ENCODE measurements at regions not wholly inside any gene's neighbourhood (a gene's known extent, or its start where the extent isn't known, plus 50 kb on each side); places are given as distances from the start of the nearest gene placed in this dataset.

DNA sequence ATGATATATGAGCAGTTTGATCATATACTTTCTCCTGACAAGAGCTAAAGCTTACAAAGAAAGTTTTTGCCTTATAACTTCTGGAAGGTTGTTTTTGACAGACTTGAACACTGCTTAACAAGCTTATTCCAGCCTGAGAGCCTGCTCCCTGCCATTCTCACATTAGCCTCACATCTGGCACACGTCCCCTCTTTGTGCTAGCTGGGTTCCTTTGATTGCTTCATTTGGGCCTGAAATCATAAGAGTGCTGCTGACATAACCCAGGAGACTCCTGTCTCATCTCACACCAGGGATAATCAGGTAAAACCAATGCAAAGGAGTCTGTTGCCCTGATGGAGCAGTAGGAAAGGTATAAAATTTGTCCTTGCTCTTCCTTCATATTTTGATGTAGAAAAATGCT, 1411.7 kb upstream of the B3GALT2 start:
- intact Hi-C loops (cut with DNase I): no loop called here
- WGBS, 2 donors: 40 to 52% methylated on average over 1 of the region's 1 CpG
- Histone ChIP-seq H3K9me3 (no peaks in the 10 kb centered on the region), H3K27ac (no peak overlapping the region), H3K4me1 (no peaks in the 10 kb centered on the region), H3K36me3 (no peaks in the 10 kb centered on the region), H3K4me3 (replicated peaks in 1 of 3) (no peak overlapping the region), H3K27me3 (no peaks in the 10 kb centered on the region)
- DNase-seq: no peak
- TF ChIP-seq POLR2A (IDR thresholded peaks at IDR 0.05): no peak
- TF ChIP-seq, protein P1, sequence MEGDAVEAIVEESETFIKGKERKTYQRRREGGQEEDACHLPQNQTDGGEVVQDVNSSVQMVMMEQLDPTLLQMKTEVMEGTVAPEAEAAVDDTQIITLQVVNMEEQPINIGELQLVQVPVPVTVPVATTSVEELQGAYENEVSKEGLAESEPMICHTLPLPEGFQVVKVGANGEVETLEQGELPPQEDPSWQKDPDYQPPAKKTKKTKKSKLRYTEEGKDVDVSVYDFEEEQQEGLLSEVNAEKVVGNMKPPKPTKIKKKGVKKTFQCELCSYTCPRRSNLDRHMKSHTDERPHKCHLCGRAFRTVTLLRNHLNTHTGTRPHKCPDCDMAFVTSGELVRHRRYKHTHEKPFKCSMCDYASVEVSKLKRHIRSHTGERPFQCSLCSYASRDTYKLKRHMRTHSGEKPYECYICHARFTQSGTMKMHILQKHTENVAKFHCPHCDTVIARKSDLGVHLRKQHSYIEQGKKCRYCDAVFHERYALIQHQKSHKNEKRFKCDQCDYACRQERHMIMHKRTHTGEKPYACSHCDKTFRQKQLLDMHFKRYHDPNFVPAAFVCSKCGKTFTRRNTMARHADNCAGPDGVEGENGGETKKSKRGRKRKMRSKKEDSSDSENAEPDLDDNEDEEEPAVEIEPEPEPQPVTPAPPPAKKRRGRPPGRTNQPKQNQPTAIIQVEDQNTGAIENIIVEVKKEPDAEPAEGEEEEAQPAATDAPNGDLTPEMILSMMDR (IDR thresholded peaks at IDR 0.05): no peak

DNA sequence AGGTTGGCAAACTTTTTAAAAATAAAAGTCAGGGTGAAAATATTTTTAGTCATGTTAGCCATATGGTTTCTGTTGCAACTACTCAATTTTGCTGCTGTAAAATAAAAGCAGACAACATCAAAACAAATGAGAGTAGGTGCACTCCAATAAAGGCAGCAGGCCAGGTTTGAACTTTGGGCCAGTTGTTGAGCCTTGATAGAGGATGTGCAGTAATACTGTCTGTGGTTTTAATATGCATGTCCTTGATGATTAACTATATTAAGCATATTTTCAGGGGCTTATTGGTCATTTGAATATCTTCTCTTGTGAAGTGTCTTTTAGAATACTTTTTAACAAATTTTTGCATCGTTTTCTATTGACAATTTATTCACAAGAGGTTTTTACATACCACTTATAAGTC, 1399.9 kb upstream of the B3GALT2 start:
- Histone ChIP-seq H3K4me3 (replicated peaks in 1 of 3) (no peak overlapping the region), H3K27ac (no peak overlapping the region), H3K36me3 (no peaks in the 10 kb centered on the region), H3K9me3 (no peaks in the 10 kb centered on the region), H3K27me3 (no peaks in the 10 kb centered on the region), H3K4me1 (no peaks in the 10 kb centered on the region)
- DNase-seq: no peak
- TF ChIP-seq, protein P1 (IDR thresholded peaks at IDR 0.05): no peak
- no peak for TF ChIP-seq POLR2A (IDR thresholded peaks at IDR 0.05)
- WGBS, 2 donors: 77% methylated on average over 1 of the region's 1 CpG
- intact Hi-C loops (cut with DNase I): no loop called here

DNA sequence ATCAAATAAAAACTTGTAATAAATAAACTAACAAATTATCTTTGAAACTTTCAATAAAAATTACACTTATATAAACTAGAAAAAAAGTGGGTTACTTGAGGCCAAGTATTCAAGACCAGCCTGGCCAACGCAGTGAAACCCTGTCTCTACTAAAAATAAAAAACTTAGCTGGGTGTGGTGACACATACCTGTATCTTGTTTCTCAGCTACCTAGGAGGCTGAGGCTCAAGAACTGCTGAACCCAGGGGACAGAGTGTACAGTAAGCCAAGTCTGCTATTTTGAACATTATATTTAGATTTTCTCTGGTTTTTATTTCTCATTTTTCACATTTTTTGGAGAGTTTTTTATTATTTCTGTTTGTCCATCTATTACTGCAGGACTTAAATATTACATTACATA, 1397.6 kb upstream of the B3GALT2 start:
- Histone ChIP-seq H3K27ac (no peak overlapping the region), H3K36me3 (no peaks in the 10 kb centered on the region), H3K9me3 (no peaks in the 10 kb centered on the region), H3K4me3 (replicated peaks in 1 of 3) (no peak overlapping the region), H3K4me1 (no peaks in the 10 kb centered on the region), H3K27me3 (no peaks in the 10 kb centered on the region)
- 45 to 90% methylated on average over 1 of the region's 1 CpG for WGBS, 2 donors
- DNase-seq: no peak
- intact Hi-C loops (cut with DNase I): no loop called here
- TF ChIP-seq POLR2A (IDR thresholded peaks at IDR 0.05): no peak

DNA sequence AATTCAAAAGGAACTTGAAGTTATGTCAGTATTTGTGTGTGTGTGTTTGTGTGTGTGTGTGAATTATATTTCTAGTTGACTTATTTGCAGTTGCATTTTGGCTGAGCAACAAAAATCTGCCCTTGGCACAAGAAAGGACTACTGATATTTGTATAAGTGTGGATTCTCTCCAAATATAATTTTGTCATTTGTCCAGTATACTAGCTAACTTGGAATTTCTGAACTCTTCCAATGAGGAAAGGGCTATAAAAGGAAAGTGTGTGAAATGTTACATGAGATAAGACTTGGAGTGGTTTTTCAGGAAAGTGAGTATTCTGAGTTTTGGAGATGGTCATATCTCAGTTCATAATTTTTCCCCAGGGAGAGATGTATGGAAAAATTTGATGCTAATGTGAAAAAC, 1384.1 kb upstream of the B3GALT2 start:
- TF ChIP-seq POLR2A (IDR thresholded peaks at IDR 0.05): no peak
- TF ChIP-seq, protein P1 (IDR thresholded peaks at IDR 0.05): no peak
- no peaks in the 10 kb centered on the region for H3K4me1 ChIP-seq
- H3K9me3 ChIP-seq: no peaks in the 10 kb centered on the region
- no peak overlapping the region for H3K4me3 ChIP-seq (replicated peaks in 1 of 3)
- DNase-seq: no peak
- no peak overlapping the region for H3K27ac ChIP-seq
- H3K27me3 ChIP-seq: no peaks in the 10 kb centered on the region
- H3K36me3 ChIP-seq: no peaks in the 10 kb centered on the region
- intact Hi-C loops (cut with DNase I): no loop called here

DNA sequence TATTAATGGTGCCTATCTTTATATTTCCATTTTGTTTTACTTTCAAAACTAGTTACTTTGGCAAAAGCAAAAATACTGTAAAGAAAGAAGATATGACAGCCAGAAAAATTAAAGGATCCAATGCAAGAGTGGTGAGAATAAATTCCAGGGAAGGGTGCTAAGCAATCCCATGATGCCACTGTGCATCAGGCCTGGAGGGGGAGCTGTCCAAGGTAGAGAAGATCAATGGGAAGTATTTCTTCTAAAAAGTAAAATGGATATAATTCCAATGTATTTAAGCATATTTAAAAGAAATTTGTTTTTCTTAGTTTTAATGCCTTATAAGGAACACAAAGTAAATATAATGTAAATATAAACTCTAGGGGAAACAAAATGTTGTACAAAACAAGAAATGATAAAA, 1382.2 kb upstream of the B3GALT2 start:
- Histone ChIP-seq H3K9me3 (no peaks in the 10 kb centered on the region), H3K27ac (no peak overlapping the region), H3K36me3 (no peaks in the 10 kb centered on the region), H3K4me1 (no peaks in the 10 kb centered on the region), H3K27me3 (no peaks in the 10 kb centered on the region), H3K4me3 (replicated peaks in 1 of 3) (no peak overlapping the region)
- intact Hi-C loops (cut with DNase I): no loop called here
- DNase-seq: no peak
- no peak for TF ChIP-seq POLR2A (IDR thresholded peaks at IDR 0.05)
- TF ChIP-seq, protein P1 (IDR thresholded peaks at IDR 0.05): no peak

DNA sequence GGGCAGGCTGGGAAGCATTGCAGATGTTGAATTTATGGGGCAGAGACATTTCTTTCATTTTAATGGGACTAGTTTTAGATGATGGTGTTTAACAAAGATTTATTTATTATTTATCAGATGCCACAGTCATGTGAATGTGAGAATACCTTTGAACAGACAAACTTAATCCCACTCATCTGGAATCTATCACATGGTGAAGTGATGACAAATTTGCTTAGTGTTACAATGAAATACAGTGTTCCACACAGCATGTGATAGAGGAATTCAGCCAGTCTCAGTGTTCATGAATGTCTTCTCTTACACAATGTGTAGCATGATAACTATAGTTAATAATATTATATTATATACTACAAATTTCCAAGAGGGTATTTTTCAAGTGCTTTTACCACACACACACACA, 1361.7 kb upstream of the B3GALT2 start:
- H3K27ac ChIP-seq: no peak overlapping the region
- H3K27me3 ChIP-seq: no peaks in the 10 kb centered on the region
- H3K4me3 ChIP-seq (replicated peaks in 1 of 3): no peak overlapping the region
- H3K36me3 ChIP-seq: no peaks in the 10 kb centered on the region
- no peak for DNase-seq
- TF ChIP-seq, protein P1 (IDR thresholded peaks at IDR 0.05): no peak
- no peak for TF ChIP-seq POLR2A (IDR thresholded peaks at IDR 0.05)
- no peaks in the 10 kb centered on the region for H3K9me3 ChIP-seq
- intact Hi-C loops (cut with DNase I): no loop called here
- H3K4me1 ChIP-seq: no peaks in the 10 kb centered on the region

Measured in thyroid gland (tissue), 4 donors.